Lower leg skin (tissue), 4 donors: ENCODE measurements at regions not wholly inside any gene's neighbourhood (a gene's known extent, or its start where the extent isn't known, plus 50 kb on each side); places are given as distances from the start of the nearest gene placed in this dataset.

Experiments
- DNase-seq, 2 donors: peaks; one replicate each; pipeline ENCODE4 v3.0.0-alpha.2; 2019; ENCODE audit warnings: low spot score in 2 of 2
- H3K4me3 ChIP-seq: fragments of 200-600 bp; sonication (generic); 2 replicates; pipeline ENCODE4 v1.5.1; 2017; ENCODE audit warnings: mild to moderate bottlenecking, low read depth; ENCODE audit not compliant: poor library complexity, severe bottlenecking
- POLR2A ChIP-seq, 2 donors: fragments of 450-650 bp; IDR thresholded peaks; one replicate each; pipeline ENCODE4 v1.6.1; 2016 to 2017; ENCODE audit warnings: antibody characterized with exemption in 2 of 2, mild to moderate bottlenecking in 1 of 2, moderate library complexity in 1 of 2
- WGBS, 2 donors: methylation state at CpG; one replicate each; pipeline ENCODE4 v1.1.5; 2018; 5-methylcytosine and 5-hydroxymethylcytosine counted together
- intact Hi-C: fragments of 100-400 bp; cut with DNase I; formaldehyde crosslinking; loops from one replicate; pipeline ENCODE4 v1.15.0; 2023; ENCODE audit warnings: low total_unique reads
- TF ChIP-seq, protein P1 (sequence below), 3 donors: fragments of 450-650 bp; IDR thresholded peaks; one replicate each; pipeline ENCODE4 v1.5.1; 2016; ENCODE audit warnings: antibody characterized with exemption in 3 of 3, mild to moderate bottlenecking in 3 of 3, moderate library complexity in 2 of 3

GRCh38 chr2:137873536-137874244 is 90.6 kb upstream of the HNMT start:
- DNase-seq: no peak
- intact Hi-C loops: no loop called here
- no peak overlapping the region for H3K4me3 ChIP-seq
- TF ChIP-seq POLR2A (IDR thresholded peaks at IDR 0.05): no peak
- TF ChIP-seq, protein P1, sequence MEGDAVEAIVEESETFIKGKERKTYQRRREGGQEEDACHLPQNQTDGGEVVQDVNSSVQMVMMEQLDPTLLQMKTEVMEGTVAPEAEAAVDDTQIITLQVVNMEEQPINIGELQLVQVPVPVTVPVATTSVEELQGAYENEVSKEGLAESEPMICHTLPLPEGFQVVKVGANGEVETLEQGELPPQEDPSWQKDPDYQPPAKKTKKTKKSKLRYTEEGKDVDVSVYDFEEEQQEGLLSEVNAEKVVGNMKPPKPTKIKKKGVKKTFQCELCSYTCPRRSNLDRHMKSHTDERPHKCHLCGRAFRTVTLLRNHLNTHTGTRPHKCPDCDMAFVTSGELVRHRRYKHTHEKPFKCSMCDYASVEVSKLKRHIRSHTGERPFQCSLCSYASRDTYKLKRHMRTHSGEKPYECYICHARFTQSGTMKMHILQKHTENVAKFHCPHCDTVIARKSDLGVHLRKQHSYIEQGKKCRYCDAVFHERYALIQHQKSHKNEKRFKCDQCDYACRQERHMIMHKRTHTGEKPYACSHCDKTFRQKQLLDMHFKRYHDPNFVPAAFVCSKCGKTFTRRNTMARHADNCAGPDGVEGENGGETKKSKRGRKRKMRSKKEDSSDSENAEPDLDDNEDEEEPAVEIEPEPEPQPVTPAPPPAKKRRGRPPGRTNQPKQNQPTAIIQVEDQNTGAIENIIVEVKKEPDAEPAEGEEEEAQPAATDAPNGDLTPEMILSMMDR (IDR thresholded peaks at IDR 0.05): no peak
- WGBS, 2 donors: 48 to 57% methylated on average over 5 of the region's 5 CpGs

DNA sequence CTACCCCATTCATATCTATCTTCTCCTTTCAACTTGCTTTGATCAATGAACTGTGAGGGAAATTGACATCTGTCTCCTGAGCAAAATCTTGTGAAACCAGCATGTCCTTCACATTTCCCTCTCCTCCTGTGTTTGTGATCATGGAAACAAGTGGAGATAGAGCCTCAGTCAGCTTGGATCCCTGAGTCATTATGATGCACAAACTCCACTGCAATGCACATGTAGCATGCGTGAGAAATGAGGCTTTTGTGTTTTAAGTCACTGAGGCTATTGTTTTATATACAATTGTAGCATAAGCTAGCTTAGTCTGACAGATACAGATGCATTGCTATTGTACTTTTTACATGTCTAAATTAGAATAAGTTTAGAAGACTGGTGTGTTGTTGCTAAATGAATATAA is 85.2 kb upstream of the HNMT start:
- intact Hi-C loops: no loop called here
- no peak for TF ChIP-seq POLR2A (IDR thresholded peaks at IDR 0.05)
- WGBS, 2 donors: 97% methylated on average over 1 of the region's 1 CpG
- DNase-seq: no peak
- no peak overlapping the region for H3K4me3 ChIP-seq

DNA sequence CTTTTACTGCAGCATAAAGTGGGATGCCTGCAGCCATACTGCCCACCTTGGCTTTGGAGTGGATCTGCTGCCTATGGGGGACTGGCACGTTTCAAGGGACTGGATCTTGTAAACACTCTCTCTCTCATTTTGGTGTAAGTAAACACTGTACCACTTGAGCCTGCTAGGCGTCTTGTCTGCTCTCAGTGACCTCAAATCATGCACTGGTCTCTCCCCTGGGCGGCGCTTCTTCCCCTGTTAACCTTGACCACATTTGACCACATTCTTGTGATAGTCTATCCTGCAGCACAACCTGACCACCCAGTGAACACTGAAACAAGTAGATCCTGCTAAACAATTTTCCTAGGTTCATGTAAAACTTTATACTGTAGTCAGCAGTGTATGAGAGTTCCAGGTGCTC is 82.6 kb upstream of the HNMT start:
- no peak for DNase-seq
- 79 to 81% methylated on average over 4 of the region's 4 CpGs for WGBS, 2 donors
- intact Hi-C loops: no loop called here
- TF ChIP-seq, protein P1 (IDR thresholded peaks at IDR 0.05): no peak
- no peak for TF ChIP-seq POLR2A (IDR thresholded peaks at IDR 0.05)
- H3K4me3 ChIP-seq: no peak overlapping the region

DNA sequence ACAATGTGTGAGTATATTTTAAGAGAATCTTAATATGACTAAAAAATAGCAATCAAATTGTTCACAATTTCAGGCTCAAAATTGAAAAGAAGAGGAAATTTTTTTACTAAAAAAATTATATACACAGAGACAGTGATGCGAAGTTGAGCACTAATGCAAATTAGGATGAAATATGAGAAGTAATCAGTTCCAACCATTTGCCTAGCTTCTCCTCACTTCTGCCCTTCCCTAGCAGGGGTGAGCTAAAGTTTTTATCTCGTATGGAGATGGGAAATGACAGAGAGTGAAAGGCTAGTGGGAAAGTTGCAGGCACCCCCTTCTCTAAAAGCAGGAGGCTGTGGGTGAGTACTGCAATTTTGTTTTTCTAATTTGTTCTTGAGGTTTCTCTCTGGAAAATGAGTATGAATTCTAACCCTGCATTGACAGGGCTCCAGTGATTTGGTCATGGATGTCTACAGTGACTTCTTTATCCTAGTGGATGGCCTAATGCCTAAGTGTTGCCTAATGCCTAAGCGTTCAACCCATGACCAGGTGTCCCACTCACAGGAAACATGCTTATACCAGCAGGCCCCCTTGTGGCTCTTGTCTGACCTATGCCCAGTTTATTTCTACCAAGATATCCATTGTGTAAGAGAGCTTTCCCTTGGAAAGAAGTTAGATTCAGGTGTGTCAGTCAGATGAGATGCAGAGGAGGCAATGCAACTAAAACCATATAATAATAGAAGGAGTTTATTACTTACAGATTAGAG is 78.0 kb upstream of the HNMT start:
- WGBS, 2 donors: 21 to 31% methylated on average over 3 of the region's 3 CpGs

GRCh38 chr2:137888845-137889244 is 75.4 kb upstream of the HNMT start:
- no peak overlapping the region for H3K4me3 ChIP-seq
- TF ChIP-seq POLR2A (IDR thresholded peaks at IDR 0.05): no peak
- TF ChIP-seq, protein P1 (IDR thresholded peaks at IDR 0.05): no peak
- intact Hi-C loops: no loop called here
- DNase-seq: no peak
- 23 to 25% methylated on average over 8 of the region's 8 CpGs for WGBS, 2 donors

More for the DNA sequence above, 78.0 kb upstream of the HNMT start:
- no peak for DNase-seq
- intact Hi-C loops: no loop called here
- H3K4me3 ChIP-seq: no peak overlapping the region
- no peak for TF ChIP-seq POLR2A (IDR thresholded peaks at IDR 0.05)
- TF ChIP-seq, protein P1 (IDR thresholded peaks at IDR 0.05): no peak

DNA sequence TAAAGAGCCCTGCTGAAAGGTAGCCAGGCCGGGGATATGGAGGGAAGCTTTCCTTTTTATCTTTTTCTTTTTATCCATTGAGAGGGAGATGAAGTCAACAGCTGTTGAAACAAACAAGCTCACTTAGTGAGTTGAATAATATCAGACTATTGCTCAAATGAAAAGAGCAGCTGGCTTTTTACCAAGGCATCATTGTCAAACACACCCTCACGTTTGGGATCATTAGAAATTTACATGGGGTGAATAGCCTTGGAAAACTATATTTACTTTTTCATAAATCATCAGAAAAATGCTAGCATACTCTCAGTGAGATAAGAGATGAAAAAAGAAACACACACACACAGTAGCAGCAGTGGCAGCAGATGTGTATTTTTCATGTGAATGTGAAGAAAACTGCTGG is 71.5 kb upstream of the HNMT start:
- intact Hi-C loops: no loop called here
- DNase-seq: no peak
- no peak overlapping the region for H3K4me3 ChIP-seq
- no peak for TF ChIP-seq POLR2A (IDR thresholded peaks at IDR 0.05)
- TF ChIP-seq, protein P1 (IDR thresholded peaks at IDR 0.05): no peak
- 49 to 64% methylated on average over 2 of the region's 2 CpGs for WGBS, 2 donors
